ENCODE measurements at regions not wholly inside any gene's neighbourhood (a gene's known extent, or its start where the extent isn't known, plus 50 kb on each side); places are given as distances from the start of the nearest gene placed in this dataset.

- no peak overlapping the region for H3K4me3 ChIP-seq (ENCODE audit: low read depth, low read length)
- TF ChIP-seq POLR2A (IDR thresholded peaks at IDR 0.05; ENCODE audit: extremely low read depth, insufficient read length) (no peak), MAX (IDR thresholded peaks at IDR 0.05; ENCODE audit: low read depth, low read length) (no peak), CTCF (IDR thresholded peaks at IDR 0.05; ENCODE audit: low read depth, low read length) (no peak), MYC (IDR thresholded peaks at IDR 0.05; ENCODE audit: low read depth, low read length) (no peak)
- DNase-seq (ENCODE audit: low read depth) = no peak
These were observed 308.1 kb downstream of the COG6 start for GRCh38 chr13:39963612-39964011.

GRCh38 chr13:39965309-39965708 is 309.8 kb downstream of the COG6 start:
- DNase-seq (ENCODE audit: low read depth) = no peak
- TF ChIP-seq MAX (IDR thresholded peaks at IDR 0.05; ENCODE audit: low read depth, low read length) (no peak), MYC (IDR thresholded peaks at IDR 0.05; ENCODE audit: low read depth, low read length) (no peak), POLR2A (IDR thresholded peaks at IDR 0.05; ENCODE audit: extremely low read depth, insufficient read length) (no peak), CTCF (IDR thresholded peaks at IDR 0.05; ENCODE audit: low read depth, low read length) (no peak)
- H3K4me3 ChIP-seq (ENCODE audit: low read depth, low read length) = no peak overlapping the region

GRCh38 chr13:39967199-39967959 is 311.9 kb downstream of the COG6 start:
- DNase-seq (ENCODE audit: low read depth) = no peak
- no peak for TF ChIP-seq POLR2A (IDR thresholded peaks at IDR 0.05; ENCODE audit: extremely low read depth, insufficient read length)
- no peak for TF ChIP-seq MAX (IDR thresholded peaks at IDR 0.05; ENCODE audit: low read depth, low read length)
- TF ChIP-seq MYC (IDR thresholded peaks at IDR 0.05; ENCODE audit: low read depth, low read length) = no peak
- TF ChIP-seq CTCF (IDR thresholded peaks at IDR 0.05; ENCODE audit: low read depth, low read length) = no peak
- no peak overlapping the region for H3K4me3 ChIP-seq (ENCODE audit: low read depth, low read length)

- no peak for TF ChIP-seq MYC (IDR thresholded peaks at IDR 0.05; ENCODE audit: low read depth, low read length)
- no peak for TF ChIP-seq MAX (IDR thresholded peaks at IDR 0.05; ENCODE audit: low read depth, low read length)
- TF ChIP-seq POLR2A (IDR thresholded peaks at IDR 0.05; ENCODE audit: extremely low read depth, insufficient read length) = no peak
- no peak for TF ChIP-seq CTCF (IDR thresholded peaks at IDR 0.05; ENCODE audit: low read depth, low read length)
- no peak overlapping the region for H3K4me3 ChIP-seq (ENCODE audit: low read depth, low read length)
- DNase-seq (ENCODE audit: low read depth) = no peak
These were observed 313.4 kb downstream of the COG6 start for GRCh38 chr13:39968646-39969475.

GRCh38 chr13:39970177-39970846 is 314.9 kb downstream of the COG6 start:
- no peak for DNase-seq (ENCODE audit: low read depth)
- no peak overlapping the region for H3K4me3 ChIP-seq (ENCODE audit: low read depth, low read length)
- TF ChIP-seq CTCF (IDR thresholded peaks at IDR 0.05; ENCODE audit: low read depth, low read length) (no peak), MYC (IDR thresholded peaks at IDR 0.05; ENCODE audit: low read depth, low read length) (no peak)

Measured in NB4 (cell line).